K562 (cell line): ENCODE measurements at regions not wholly inside any gene's neighbourhood (a gene's known extent, or its start where the extent isn't known, plus 50 kb on each side); places are given as distances from the start of the nearest gene placed in this dataset.

ENCODE experiments used
- ATAC-seq: fragments of 200-7000 bp; cut with Tn5 transposase; 3 replicates; pipeline ENCODE4 v1.9.1; 2020; ENCODE audit warnings: moderate library complexity
- BruUV-seq: library from RNA; stranded (reverse); fragments of 400-500 nt; replicated peaks from 2 replicates; lab custom pipeline; 2021; lab: Mats Ljungman, UMichigan
- CTCF ChIA-PET: fragments of 300-600 bp; formaldehyde crosslinking; extraction: SDS; loops from one replicate; lab custom pipeline; 2021; ENCODE audit warnings: low intra/inter-chr PET ratio; lab: Yijun Ruan, JAX
- POLR2A ChIA-PET: fragments of 300-600, 350-650 bp; sonication (Branson Sonifier 250); formaldehyde crosslinking; extraction: SDS; loops from one replicate; lab custom pipeline; 2021; ENCODE audit warnings: antibody characterized with exemption, inconsistent platforms; lab: Yijun Ruan, JAX
- DNase-seq, 4 experiments: peaks; one replicate each; pipeline versions ENCODE4 v3.0.0 to v3.0.0-alpha.2; 2011 to 2018; ENCODE audit warnings: low spot score in 3 of 4, mixed read lengths in 3 of 4; ENCODE audit errors: extremely low read depth in 1 of 4
- FAIRE-seq: peaks from 2 replicates; lab custom pipeline; 2011; peaks lifted over from hg19 to GRCh38; lab: Jason Lieb, UNC
- H2AFZ ChIP-seq: 2 replicates; pipeline ENCODE4 v1.6.0; 2011; ENCODE audit warnings: low read depth, low read length, control low read depth, inconsistent platforms
- H3K27ac ChIP-seq: fragments of 200-600 bp; 3 replicates; pipeline ENCODE4 v1.8.0; 2011; ENCODE audit warnings: low read depth, mild to moderate bottlenecking, control low read depth, inconsistent platforms, low read length, moderate library complexity, mixed read lengths; ENCODE audit errors: extremely low read depth
- H3K27me3 ChIP-seq, 2 experiments: fragments of 300-600 bp in 1 of 2; 2 replicates in 1 of 2; 3 replicates in 1 of 2; pipeline versions ENCODE4 v1.6.0 to v1.8.0; 2011; ENCODE audit warnings: inconsistent platforms in 2 of 2, low read length in 2 of 2, mild to moderate bottlenecking in 1 of 2, mixed read lengths in 1 of 2, moderate library complexity in 1 of 2; ENCODE audit not compliant: control insufficient read depth in 2 of 2, insufficient read depth in 2 of 2
- H3K36me3 ChIP-seq: fragments of 300-600 bp; 3 replicates; pipeline ENCODE4 v1.8.0; 2011; ENCODE audit warnings: mild to moderate bottlenecking, low read length, inconsistent platforms; ENCODE audit not compliant: control insufficient read depth, insufficient read depth
- H3K4me1 ChIP-seq, 2 experiments: fragments of 200-600 bp in 1 of 2; replicated peaks in 1 of 2; 2 replicates in 1 of 2; 3 replicates in 1 of 2; pipeline versions ENCODE4 v1.5.1 to v1.8.0; 2011; ENCODE audit warnings: inconsistent platforms in 2 of 2, low read length in 2 of 2, mild to moderate bottlenecking in 1 of 2, mixed read lengths in 1 of 2, moderate library complexity in 1 of 2; ENCODE audit not compliant: control insufficient read depth in 2 of 2, insufficient read depth in 2 of 2
- H3K4me2 ChIP-seq: 2 replicates; pipeline ENCODE4 v1.6.1; 2011; ENCODE audit warnings: low read length, control low read depth, inconsistent platforms, mixed read lengths; ENCODE audit not compliant: insufficient read depth
- H3K4me3 ChIP-seq: fragments of 200-600 bp; sonication (generic), shearing (Covaris generic); 2 replicates; pipeline ENCODE4 v1.5.1; 2016; ENCODE audit warnings: control low read depth, inconsistent platforms
- H3K79me2 ChIP-seq: fragments of 200-600 bp; 3 replicates; pipeline ENCODE4 v1.8.0; 2011; ENCODE audit warnings: low read length, inconsistent platforms; ENCODE audit not compliant: control insufficient read depth, insufficient read depth
- H3K9ac ChIP-seq, 2 experiments: 2 replicates each; pipeline versions ENCODE4 v1.6.0 to v1.6.1; 2011; ENCODE audit warnings: low read depth in 2 of 2, low read length in 2 of 2, control low read depth in 1 of 2, inconsistent platforms in 1 of 2, mild to moderate bottlenecking in 1 of 2, mixed read lengths in 1 of 2; ENCODE audit not compliant: insufficient read depth in 1 of 2
- H3K9me1 ChIP-seq: one replicate; pipeline ENCODE4 v1.6.0; 2011; ENCODE audit warnings: inconsistent platforms, mild to moderate bottlenecking, low read length, moderate library complexity; ENCODE audit not compliant: control insufficient read depth, insufficient read depth
- H3K9me3 ChIP-seq: replicated peaks from 2 replicates; pipeline ENCODE4 v1.5.1; 2011; ENCODE audit warnings: low read depth, low read length, inconsistent platforms; ENCODE audit not compliant: control insufficient read depth, insufficient read depth
- H4K20me1 ChIP-seq: replicated peaks from 2 replicates; pipeline ENCODE4 v1.6.1; 2011; ENCODE audit warnings: low read length, inconsistent platforms, mixed read lengths; ENCODE audit not compliant: control insufficient read depth, insufficient read depth
- ASH1L ChIP-seq: fragments of 450-650 bp; IDR thresholded peaks from 2 replicates; pipeline ENCODE4 v1.6.1; 2018; ENCODE audit warnings: borderline replicate concordance, mild to moderate bottlenecking, low read depth; ENCODE audit not compliant: partially characterized antibody
- FOS ChIP-seq: IDR thresholded peaks from 3 replicates; pipeline ENCODE4 v1.6.1; 2011; ENCODE audit not compliant: insufficient read length; ENCODE audit errors: extremely low read depth
- FUS ChIP-seq: fragments of 200-400 bp; formaldehyde crosslinking; optimal IDR thresholded peaks from 2 replicates; pipeline ENCODE3; 2017; ENCODE audit warnings: low read depth, low read length
- KDM5B ChIP-seq: fragments of 200-600 bp; sonication (generic); IDR thresholded peaks from 2 replicates; pipeline ENCODE4 v1.6.1; 2012; ENCODE audit warnings: low read depth, mild to moderate bottlenecking, moderate library complexity, low read length, control low read depth, inconsistent platforms; ENCODE audit not compliant: insufficient replicate concordance
- NFRKB ChIP-seq: fragments of 450-650 bp; IDR thresholded peaks from 2 replicates; pipeline ENCODE4 v1.6.1; 2016; ENCODE audit warnings: low read depth
- RAD21 ChIP-seq, 2 experiments: fragments of 250-450 bp in 1 of 2; fragments of 450-650 bp in 1 of 2; sonication (Bioruptor Pico) in 1 of 2; formaldehyde crosslinking in 1 of 2; IDR thresholded peaks in 1 of 2; conservative IDR thresholded peaks in 1 of 2; 2 replicates each; pipeline versions ENCODE4 v1.4.0 to v1.8.0; 2020 to 2022; ENCODE audit warnings: mild to moderate bottlenecking in 2 of 2, moderate library complexity in 1 of 2
- SLC30A9 ChIP-seq: fragments of 250-450 bp; sonication (Bioruptor Pico); IDR thresholded peaks from 2 replicates; pipeline ENCODE4 v1.8.0; 2022; ENCODE audit warnings: mild to moderate bottlenecking, moderate library complexity
- SMAD1 ChIP-seq: fragments of 150-350 bp; IDR thresholded peaks from 2 replicates; pipeline ENCODE4 v1.6.1; 2014; ENCODE audit warnings: low read length, low read depth; ENCODE audit not compliant: partially characterized antibody
- SRSF1 ChIP-seq: fragments of 200-400 bp; formaldehyde crosslinking; IDR thresholded peaks from 2 replicates; pipeline ENCODE4 v1.6.1; 2017; ENCODE audit warnings: mild to moderate bottlenecking, low read depth, low read length, moderate library complexity
- TCF7 ChIP-seq: sonication (generic); IDR thresholded peaks from 2 replicates; pipeline ENCODE4 v1.6.1; 2016; ENCODE audit warnings: antibody characterized with exemption, borderline replicate concordance
- TEAD2 ChIP-seq: fragments of 450-650 bp; IDR thresholded peaks from 2 replicates; pipeline ENCODE4 v1.6.1; 2016; ENCODE audit warnings: missing genetic modification characterization, control low read depth, missing compliant biosample characterization
- XRCC3 ChIP-seq: fragments of 450-650 bp; IDR thresholded peaks from 2 replicates; pipeline ENCODE4 v1.6.1; 2017; ENCODE audit warnings: mild to moderate bottlenecking, moderate library complexity
- ZBTB7A ChIP-seq: IDR thresholded peaks from 2 replicates; pipeline ENCODE4 v1.6.1; 2011; ENCODE audit warnings: low read depth, mild to moderate bottlenecking, low read length, moderate library complexity, borderline replicate concordance; ENCODE audit not compliant: control insufficient read depth
- ZEB2 ChIP-seq: fragments of 450-650 bp; IDR thresholded peaks from 2 replicates; pipeline ENCODE4 v1.6.1; 2016
- WGBS: fragments of 100-300 bp; shearing (Covaris generic); methylation state at CpG from one replicate; pipeline ENCODE4 v1.1.6; 2016; ENCODE audit warnings: low coverage, mixed read lengths; ENCODE audit not compliant: insufficient coverage; ENCODE audit errors: missing lambda C conversion rate; 5-methylcytosine and 5-hydroxymethylcytosine counted together
- in situ Hi-C: fragments of 300-500 bp; cut with MboI; formaldehyde crosslinking; loops from 4 replicates; pipeline ENCODE4 v1.15.0; 2018; ENCODE audit warnings: inconsistent platforms, mixed read lengths
- intact Hi-C: fragments of 100-400 bp; cut with micrococcal nuclease; formaldehyde crosslinking; loops from 2 replicates; pipeline ENCODE4 v1.14.2; 2022
- TF ChIP-seq, protein P1 (sequence below): fragments of 200-800 bp; sonication (Bioruptor generic); IDR thresholded peaks from 2 replicates; pipeline ENCODE4 v1.6.1; 2017; ENCODE audit warnings: missing genetic modification characterization, missing compliant biosample characterization

DNA sequence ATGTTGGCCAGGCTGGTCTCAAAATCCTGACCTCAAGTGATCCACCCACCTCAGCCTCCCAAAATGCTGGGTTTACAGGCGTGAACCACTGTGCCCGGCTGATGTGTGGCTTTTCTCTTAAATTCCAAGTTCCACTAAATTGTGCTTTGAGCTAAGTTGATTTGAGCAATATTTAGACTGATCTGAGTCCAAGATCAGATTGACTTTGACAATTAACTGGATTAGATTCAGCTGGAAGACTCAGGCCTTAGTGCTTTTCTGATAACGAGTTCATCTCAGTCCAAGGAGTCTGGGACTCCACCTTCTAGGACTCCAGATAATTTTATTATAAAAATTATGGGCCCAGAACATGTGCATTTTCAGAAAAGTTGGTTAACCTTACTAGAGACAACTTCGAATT, 94.4 kb upstream of the FAM174B start:
- Histone ChIP-seq H3K36me3 (no peaks in the 10 kb centered on the region), H3K9me3 (no peaks in the 10 kb centered on the region), H2AFZ (no peak overlapping the region), H3K9ac (no peak overlapping the region), H3K4me3 (no peak overlapping the region), H4K20me1 (no peaks in the 10 kb centered on the region), H3K27me3 (peaks cover 6 to 18% of the 10 kb centered on the region in 2 experiments; a peak in 3 of 5 replicates), H3K9me1 (no peaks in the 10 kb centered on the region), H3K4me1 (no peaks in the 10 kb centered on the region), H3K79me2 (no peaks in the 10 kb centered on the region), H3K27ac (no peak overlapping the region), H3K4me2 (no peak overlapping the region)
- ATAC-seq, result no peak
- BruUV-seq, result no TSS peak
- POLR2A ChIA-PET, result interaction anchor here (1.2 to 2.3 kb wide), 2 partner anchors 15 to 59 kb away, joined by 5 to 6 read pairs; no protein-coding TSS in a partner anchor
- FAIRE-seq, result no peak
- intact Hi-C loops (no loop called here), in situ Hi-C loops (no loop called here)
- DNase-seq, result no peak
- TF ChIP-seq ZBTB7A (no peak), TCF7 (no peak), KDM5B (no peak), SMAD1 (no peak), XRCC3 (no peak), FUS (no peak), RAD21 (CRISPR knock-in tag; conservative IDR thresholded peaks at IDR 0.05 in 1 of 2, IDR thresholded peaks at IDR 0.05 in 1 of 2) (no peak), ZEB2 (no peak), FOS (no peak), SLC30A9 (CRISPR knock-in tag) (no peak), TEAD2 (tag) (no peak), NFRKB (no peak), ASH1L (no peak), SRSF1 (no peak)
- TF ChIP-seq, protein P1, sequence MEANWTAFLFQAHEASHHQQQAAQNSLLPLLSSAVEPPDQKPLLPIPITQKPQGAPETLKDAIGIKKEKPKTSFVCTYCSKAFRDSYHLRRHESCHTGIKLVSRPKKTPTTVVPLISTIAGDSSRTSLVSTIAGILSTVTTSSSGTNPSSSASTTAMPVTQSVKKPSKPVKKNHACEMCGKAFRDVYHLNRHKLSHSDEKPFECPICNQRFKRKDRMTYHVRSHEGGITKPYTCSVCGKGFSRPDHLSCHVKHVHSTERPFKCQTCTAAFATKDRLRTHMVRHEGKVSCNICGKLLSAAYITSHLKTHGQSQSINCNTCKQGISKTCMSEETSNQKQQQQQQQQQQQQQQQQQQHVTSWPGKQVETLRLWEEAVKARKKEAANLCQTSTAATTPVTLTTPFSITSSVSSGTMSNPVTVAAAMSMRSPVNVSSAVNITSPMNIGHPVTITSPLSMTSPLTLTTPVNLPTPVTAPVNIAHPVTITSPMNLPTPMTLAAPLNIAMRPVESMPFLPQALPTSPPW (CRISPR knock-in tag), result no peak
- CTCF ChIA-PET, result no interaction called here
- WGBS, result 3% methylated on average over 4 of the region's 4 CpGs
